ENCODE measurements at regions not wholly inside any gene's neighbourhood (a gene's known extent, or its start where the extent isn't known, plus 50 kb on each side); places are given as distances from the start of the nearest gene placed in this dataset.
A peak's percentile ranks its signal among the peaks of the same experiment; 100 is the strongest.

DNA sequence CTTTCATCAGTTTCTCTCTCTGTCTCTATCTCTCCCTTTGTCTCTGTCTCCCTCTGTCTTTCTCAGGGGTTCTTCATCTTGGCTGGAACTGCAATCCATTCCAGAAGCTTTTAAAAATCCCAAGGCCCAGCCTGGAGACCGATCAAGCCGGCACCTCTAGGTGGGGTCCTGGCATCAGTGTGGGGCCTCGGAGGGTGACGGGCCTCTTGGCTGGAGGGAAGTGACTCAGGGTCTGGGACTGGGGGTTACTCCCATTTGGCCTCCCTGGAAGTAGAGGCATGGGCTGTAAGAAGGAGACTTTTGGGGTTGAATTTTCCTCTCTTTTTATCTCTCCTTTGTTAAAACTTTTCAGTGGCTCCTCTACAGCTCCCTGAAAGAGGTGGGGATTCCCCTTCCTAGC is 52.8 kb upstream of the OTOF start:
- POLR2A ChIA-PET (ENCODE audit: unreplicated experiment): no interaction called here
- no peaks in the 10 kb centered on the region for H3K4me1 ChIP-seq (replicated peaks; ENCODE audit: insufficient read depth)
- no peak overlapping the region for H3K27ac ChIP-seq
- H3K4me3 ChIP-seq: no peak overlapping the region
- H3K4me2 ChIP-seq: no peak overlapping the region
- no peaks in the 10 kb centered on the region for H3K36me3 ChIP-seq (ENCODE audit: low read depth)
- CTCF ChIA-PET: no interaction called here
- DNase-seq: no peak
- H3F3A ChIP-seq (ENCODE audit: insufficient read depth, low read depth): no peaks in the 10 kb centered on the region
- intact Hi-C loops (cut with micrococcal nuclease; ENCODE audit: unreplicated experiment): no loop called here
- TF ChIP-seq EZH2 (IDR thresholded peaks at IDR 0.05; ENCODE audit: low read depth): no peak
- TF ChIP-seq CTCF (conservative IDR thresholded peaks at IDR 0.05): no peak
- no peaks in the 10 kb centered on the region for H3K9me3 ChIP-seq (ENCODE audit: insufficient read depth, low read depth)
- BruUV-seq (replicated peaks): no TSS peak
- H4K20me1 ChIP-seq (ENCODE audit: insufficient read depth): no peaks in the 10 kb centered on the region
- H3K79me2 ChIP-seq (ENCODE audit: low read depth): no peaks in the 10 kb centered on the region
- H3K27me3 ChIP-seq (ENCODE audit: insufficient read depth, low read depth): peaks cover 50% of the 10 kb centered on the region; the same call in 1 of the 2 replicates
- no peaks in the 10 kb centered on the region for H3K9me2 ChIP-seq (ENCODE audit: insufficient read depth)
- no peak overlapping the region for H2AFZ ChIP-seq

DNA sequence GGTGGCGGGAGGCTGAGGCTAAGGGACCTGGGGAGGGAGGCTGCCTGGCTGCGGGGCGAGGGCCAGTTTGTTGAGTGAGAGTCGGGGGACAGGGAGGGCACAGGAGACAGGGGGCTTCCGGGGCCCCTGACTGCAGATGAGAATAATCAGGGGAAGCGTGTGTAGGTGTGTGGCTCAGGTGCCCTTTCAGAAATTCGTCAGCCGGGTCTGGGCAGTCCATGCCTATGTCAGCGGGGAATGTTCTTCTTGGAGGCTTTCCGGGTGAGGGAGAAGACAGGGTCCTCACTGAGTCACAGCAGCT is 52.3 kb upstream of the OTOF start:
- no peaks in the 10 kb centered on the region for H4K20me1 ChIP-seq (ENCODE audit: insufficient read depth)
- intact Hi-C loops (cut with micrococcal nuclease; ENCODE audit: unreplicated experiment): no loop called here
- CTCF ChIA-PET: no interaction called here
- H3F3A ChIP-seq (ENCODE audit: insufficient read depth, low read depth): no peaks in the 10 kb centered on the region
- H3K79me2 ChIP-seq (ENCODE audit: low read depth): no peaks in the 10 kb centered on the region
- peak in 1 of 2 experiments; percentile 32 for DNase-seq
- H3K36me3 ChIP-seq (ENCODE audit: low read depth): no peaks in the 10 kb centered on the region
- H3K9me2 ChIP-seq (ENCODE audit: insufficient read depth): no peaks in the 10 kb centered on the region
- TF ChIP-seq CTCF (conservative IDR thresholded peaks at IDR 0.05): no peak
- TF ChIP-seq EZH2 (IDR thresholded peaks at IDR 0.05; ENCODE audit: low read depth): no peak
- no peak overlapping the region for H3K4me3 ChIP-seq
- POLR2A ChIA-PET (ENCODE audit: unreplicated experiment): no interaction called here
- H3K4me2 ChIP-seq: no peak overlapping the region
- no peaks in the 10 kb centered on the region for H3K4me1 ChIP-seq (replicated peaks; ENCODE audit: insufficient read depth)
- no peak overlapping the region for H3K27ac ChIP-seq
- peaks cover 50% of the 10 kb centered on the region; the same call in 1 of the 2 replicates for H3K27me3 ChIP-seq (ENCODE audit: insufficient read depth, low read depth)
- no peaks in the 10 kb centered on the region for H3K9me3 ChIP-seq (ENCODE audit: insufficient read depth, low read depth)
- no peak overlapping the region for H2AFZ ChIP-seq
- BruUV-seq (replicated peaks): no TSS peak

- intact Hi-C loops (cut with micrococcal nuclease; ENCODE audit: unreplicated experiment): no loop called here
- Histone ChIP-seq H3K4me2 (no peak overlapping the region), H3K9me3 (ENCODE audit: insufficient read depth, low read depth) (no peaks in the 10 kb centered on the region), H2AFZ (no peak overlapping the region), H3K27ac (no peak overlapping the region), H3K27me3 (ENCODE audit: insufficient read depth, low read depth) (peaks cover 50% of the 10 kb centered on the region; the same call in 1 of the 2 replicates), H3K9me2 (ENCODE audit: insufficient read depth) (no peaks in the 10 kb centered on the region), H3K79me2 (ENCODE audit: low read depth) (no peaks in the 10 kb centered on the region), H4K20me1 (ENCODE audit: insufficient read depth) (no peaks in the 10 kb centered on the region), H3K36me3 (ENCODE audit: low read depth) (no peaks in the 10 kb centered on the region), H3K4me3 (no peak overlapping the region), H3F3A (ENCODE audit: insufficient read depth, low read depth) (no peaks in the 10 kb centered on the region), H3K4me1 (replicated peaks; ENCODE audit: insufficient read depth) (no peaks in the 10 kb centered on the region)
- peak in 1 of 2 experiments; percentile 29 for DNase-seq
- TF ChIP-seq CTCF (conservative IDR thresholded peaks at IDR 0.05) (no peak), EZH2 (IDR thresholded peaks at IDR 0.05; ENCODE audit: low read depth) (no peak)
- BruUV-seq (replicated peaks): no TSS peak
- ChIA-PET POLR2A (ENCODE audit: unreplicated experiment) (interaction anchor here (0.7 kb wide), 1 partner anchor 34 kb away, joined by 9 read pairs; no protein-coding TSS in a partner anchor), CTCF (no interaction called here)
Measured at GRCh38 chr2:26529406-26530239, 51.7 kb upstream of the OTOF start.

Data from PC-9 (cell line).